ENCODE measurements at regions not wholly inside any gene's neighbourhood (a gene's known extent, or its start where the extent isn't known, plus 50 kb on each side); places are given as distances from the start of the nearest gene placed in this dataset.

- Histone ChIP-seq H3K9me2 (ENCODE audit: insufficient read depth) (no peaks in the 10 kb centered on the region), H3K4me2 (ENCODE audit: low read length) (no peak overlapping the region), H3K79me2 (ENCODE audit: insufficient read depth, low read length) (no peaks in the 10 kb centered on the region), H3K27ac (ENCODE audit: low read depth, low read length) (no peak overlapping the region), H3K36me3 (ENCODE audit: control insufficient read depth in 1 of 2, insufficient read depth in 2 of 2, low read length in 2 of 2) (no peaks in the 10 kb centered on the region), H3K9ac (ENCODE audit: low read length) (no peak overlapping the region), H2AFZ (ENCODE audit: low read depth, low read length, poor library complexity, severe bottlenecking) (no peak overlapping the region), H4K20me1 (ENCODE audit: insufficient read depth) (no peaks in the 10 kb centered on the region), H3K27me3 (ENCODE audit: insufficient read depth, low read length) (no peaks in the 10 kb centered on the region), H3K4me1 (ENCODE audit: control insufficient read depth in 1 of 2, insufficient read depth in 2 of 2, low read length in 2 of 2) (no peaks in the 10 kb centered on the region), H3K9me3 (ENCODE audit: control insufficient read depth in 1 of 2, insufficient read depth in 1 of 2, low read depth in 1 of 2, low read length in 2 of 2) (no peaks in the 10 kb centered on the region), H3K4me3 (replicated peaks in 1 of 2; ENCODE audit: low read depth in 1 of 2, low read length in 2 of 2) (no peak overlapping the region)
- POLR2A ChIA-PET, result no interaction called here
- CTCF ChIA-PET, result no interaction called here
- no peak for TF ChIP-seq ELF1 (IDR thresholded peaks at IDR 0.05; ENCODE audit: borderline replicate concordance, low read depth)
- TF ChIP-seq EZH2 (IDR thresholded peaks at IDR 0.05), result no peak
- TF ChIP-seq SIN3A (IDR thresholded peaks at IDR 0.05; ENCODE audit: low read depth), result no peak
- no peak for TF ChIP-seq CBX3 (IDR thresholded peaks at IDR 0.05; ENCODE audit: low read depth)
- no peak for TF ChIP-seq FOSL1 (IDR thresholded peaks at IDR 0.05; ENCODE audit: low read depth)
- no peak for TF ChIP-seq ZNF274 (IDR thresholded peaks at IDR 0.05; ENCODE audit: low read depth, low read length)
- no peak for TF ChIP-seq RAD21 (IDR thresholded peaks at IDR 0.05; ENCODE audit: low read depth)
- no peak for TF ChIP-seq POLR2AphosphoS5 (IDR thresholded peaks at IDR 0.05; ENCODE audit: low read depth, low read length)
- no peak for TF ChIP-seq MAX (IDR thresholded peaks at IDR 0.05)
- no peak for TF ChIP-seq EZH2phosphoT487 (IDR thresholded peaks at IDR 0.05; ENCODE audit: borderline replicate concordance)
- no peak for TF ChIP-seq REST (IDR thresholded peaks at IDR 0.05; ENCODE audit: low read depth)
- TF ChIP-seq JUND (IDR thresholded peaks at IDR 0.05), result no peak
- TF ChIP-seq TCF7L2 (IDR thresholded peaks at IDR 0.05; ENCODE audit: borderline replicate concordance, extremely low read depth, insufficient read depth, insufficient read length), result no peak
- ATAC-seq, result no peak
- RAD21 ChIA-PET (ENCODE audit: low non-redundant PET in 1 of 2, low total read pairs in 2 of 2, uncharacterized antibody in 2 of 2, unreplicated experiment in 2 of 2), result no interaction called here
- intact Hi-C loops (cut with micrococcal nuclease), result no loop called here
- no TSS peak for BruUV-seq (replicated peaks)
- no peak for DNase-seq (ENCODE audit: low read depth, low spot score)
Measured at GRCh38 chr4:125049711-125050110, 265.0 kb upstream of the FAT4 start.

Measured in HCT116 (cell line).